ENCODE measurements at regions not wholly inside any gene's neighbourhood (a gene's known extent, or its start where the extent isn't known, plus 50 kb on each side); places are given as distances from the start of the nearest gene placed in this dataset.

- DNase-seq = no peak
- TF ChIP-seq CTCF (IDR thresholded peaks at IDR 0.05; ENCODE audit: low read depth, low read length) = no peak
Measured at GRCh38 chr14:61866932-61867920, 105.0 kb downstream of the SNAPC1 start.

GRCh38 chr14:61868846-61869245 is 106.6 kb downstream of the SNAPC1 start:
- TF ChIP-seq CTCF (IDR thresholded peaks at IDR 0.05; ENCODE audit: low read depth, low read length) = no peak
- H3K36me3 ChIP-seq = no peaks in the 10 kb centered on the region
- no peak for DNase-seq
- no peaks in the 10 kb centered on the region for H3K9me3 ChIP-seq (ENCODE audit: severe bottlenecking)
- no peak overlapping the region for H3K27ac ChIP-seq
- H3K27me3 ChIP-seq (ENCODE audit: insufficient read depth, low read depth, severe bottlenecking) = no peaks in the 10 kb centered on the region
- H3K4me3 ChIP-seq (ENCODE audit: low read depth, low read length) = no peak overlapping the region

More at GRCh38 chr14:61866932-61867920, 105.0 kb downstream of the SNAPC1 start:
- H3K9me3 ChIP-seq (ENCODE audit: severe bottlenecking) = no peaks in the 10 kb centered on the region
- no peaks in the 10 kb centered on the region for H3K27me3 ChIP-seq (ENCODE audit: insufficient read depth, low read depth, severe bottlenecking)
- no peak overlapping the region for H3K4me3 ChIP-seq (ENCODE audit: low read depth, low read length)
- no peak overlapping the region for H3K27ac ChIP-seq
- no peaks in the 10 kb centered on the region for H3K36me3 ChIP-seq

DNA sequence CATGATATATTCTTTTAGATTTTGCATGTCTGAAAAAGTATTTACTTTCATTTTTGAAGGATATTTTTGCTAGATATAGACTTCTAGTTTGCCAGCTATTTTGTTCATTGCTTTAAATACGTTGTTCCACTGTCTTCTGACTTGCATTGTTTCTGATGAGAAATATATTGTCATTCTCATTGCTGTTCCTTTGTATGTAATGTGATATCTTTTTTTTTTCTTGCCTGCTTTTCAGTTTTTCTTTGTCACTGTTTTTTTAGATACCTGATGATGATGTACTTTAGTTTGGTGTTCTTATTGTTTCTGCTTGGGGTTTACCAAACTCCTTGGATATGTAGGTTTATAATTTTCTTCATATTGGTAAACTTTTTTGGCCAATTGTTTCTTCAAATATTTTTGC is 107.9 kb downstream of the SNAPC1 start:
- no peaks in the 10 kb centered on the region for H3K36me3 ChIP-seq
- no peaks in the 10 kb centered on the region for H3K9me3 ChIP-seq (ENCODE audit: severe bottlenecking)
- DNase-seq = no peak
- TF ChIP-seq CTCF (IDR thresholded peaks at IDR 0.05; ENCODE audit: low read depth, low read length) = no peak
- H3K27me3 ChIP-seq (ENCODE audit: insufficient read depth, low read depth, severe bottlenecking) = no peaks in the 10 kb centered on the region
- no peak overlapping the region for H3K4me3 ChIP-seq (ENCODE audit: low read depth, low read length)
- no peak overlapping the region for H3K27ac ChIP-seq

GRCh38 chr14:61872452-61872851 is 110.2 kb downstream of the SNAPC1 start:
- Histone ChIP-seq H3K9me3 (ENCODE audit: severe bottlenecking) (no peaks in the 10 kb centered on the region), H3K4me3 (ENCODE audit: low read depth, low read length) (no peak overlapping the region), H3K27me3 (ENCODE audit: insufficient read depth, low read depth, severe bottlenecking) (no peaks in the 10 kb centered on the region), H3K27ac (no peak overlapping the region), H3K36me3 (no peaks in the 10 kb centered on the region)
- TF ChIP-seq CTCF (IDR thresholded peaks at IDR 0.05; ENCODE audit: low read depth, low read length) = no peak
- DNase-seq = no peak

DNA sequence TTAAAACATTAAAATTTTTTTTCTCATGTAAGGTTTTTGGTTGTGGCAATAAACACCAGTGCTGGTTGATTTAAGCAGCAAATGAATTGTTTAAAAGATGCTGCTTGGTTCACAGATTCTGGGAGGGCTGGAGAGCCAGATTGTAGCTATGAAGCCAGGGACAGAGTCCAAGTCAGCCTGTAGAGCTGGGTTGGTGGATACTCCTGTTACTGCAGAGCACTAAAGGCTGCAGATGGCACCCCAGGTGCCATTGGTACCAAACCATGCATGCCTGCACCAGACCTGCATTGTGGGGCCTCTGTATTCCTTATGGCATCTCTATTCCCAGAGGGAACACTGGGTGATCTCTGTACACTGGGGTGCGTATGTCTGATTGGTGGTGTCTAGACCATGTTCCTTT is 113.3 kb downstream of the SNAPC1 start:
- Histone ChIP-seq H3K36me3 (no peaks in the 10 kb centered on the region), H3K27me3 (ENCODE audit: insufficient read depth, low read depth, severe bottlenecking) (no peaks in the 10 kb centered on the region), H3K27ac (no peak overlapping the region), H3K4me3 (ENCODE audit: low read depth, low read length) (no peak overlapping the region), H3K9me3 (ENCODE audit: severe bottlenecking) (no peaks in the 10 kb centered on the region)
- no peak for TF ChIP-seq CTCF (IDR thresholded peaks at IDR 0.05; ENCODE audit: low read depth, low read length)
- no peak for DNase-seq
